ENCODE measurements at regions not wholly inside any gene's neighbourhood (a gene's known extent, or its start where the extent isn't known, plus 50 kb on each side); places are given as distances from the start of the nearest gene placed in this dataset.

- TF ChIP-seq CTCF (IDR thresholded peaks at IDR 0.05; ENCODE audit: borderline replicate concordance, extremely low read depth, low read length, poor library complexity, severe bottlenecking) (no peak), EZH2 (IDR thresholded peaks at IDR 0.05; ENCODE audit: borderline replicate concordance, low read depth, low read length, severe bottlenecking) (no peak)
Observed at GRCh38 chr4:160110891-160111290, 1008.0 kb downstream of the RAPGEF2 start.
